Lower leg skin (tissue), 3 donors: ENCODE measurements at regions not wholly inside any gene's neighbourhood (a gene's known extent, or its start where the extent isn't known, plus 50 kb on each side); places are given as distances from the start of the nearest gene placed in this dataset.

Source experiments
- POLR2A ChIP-seq, 2 donors: fragments of 450-650 bp; IDR thresholded peaks; one replicate each; pipeline ENCODE4 v1.6.1; 2016 to 2017; ENCODE audit warnings: antibody characterized with exemption in 2 of 2, mild to moderate bottlenecking in 1 of 2, moderate library complexity in 1 of 2
- TF ChIP-seq, protein P1 (sequence below), 3 donors: fragments of 450-650 bp; IDR thresholded peaks; one replicate each; pipeline ENCODE4 v1.5.1; 2016; ENCODE audit warnings: antibody characterized with exemption in 3 of 3, mild to moderate bottlenecking in 3 of 3, moderate library complexity in 2 of 3

DNA sequence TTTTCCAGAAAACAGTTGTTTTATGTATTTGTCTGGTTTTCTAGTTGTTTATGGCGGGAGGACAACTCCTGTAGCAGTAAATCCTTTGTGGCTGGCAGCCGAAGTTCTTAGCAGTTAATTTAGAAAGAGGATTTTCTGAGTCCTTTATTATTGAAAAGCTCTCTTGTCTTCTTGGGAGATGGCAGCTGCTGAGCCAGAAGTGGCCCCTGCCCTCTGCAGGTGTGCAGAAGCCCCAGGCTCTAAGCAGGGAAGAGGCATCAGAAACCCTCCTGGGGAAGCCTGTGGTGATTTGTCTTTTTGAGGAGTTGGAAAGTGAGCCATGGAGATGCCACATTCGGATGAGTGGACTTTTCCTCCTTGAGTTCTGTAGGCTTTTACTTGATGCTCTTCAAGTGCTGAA is 106.3 kb downstream of the GLRX3 start:
- TF ChIP-seq, protein P1, sequence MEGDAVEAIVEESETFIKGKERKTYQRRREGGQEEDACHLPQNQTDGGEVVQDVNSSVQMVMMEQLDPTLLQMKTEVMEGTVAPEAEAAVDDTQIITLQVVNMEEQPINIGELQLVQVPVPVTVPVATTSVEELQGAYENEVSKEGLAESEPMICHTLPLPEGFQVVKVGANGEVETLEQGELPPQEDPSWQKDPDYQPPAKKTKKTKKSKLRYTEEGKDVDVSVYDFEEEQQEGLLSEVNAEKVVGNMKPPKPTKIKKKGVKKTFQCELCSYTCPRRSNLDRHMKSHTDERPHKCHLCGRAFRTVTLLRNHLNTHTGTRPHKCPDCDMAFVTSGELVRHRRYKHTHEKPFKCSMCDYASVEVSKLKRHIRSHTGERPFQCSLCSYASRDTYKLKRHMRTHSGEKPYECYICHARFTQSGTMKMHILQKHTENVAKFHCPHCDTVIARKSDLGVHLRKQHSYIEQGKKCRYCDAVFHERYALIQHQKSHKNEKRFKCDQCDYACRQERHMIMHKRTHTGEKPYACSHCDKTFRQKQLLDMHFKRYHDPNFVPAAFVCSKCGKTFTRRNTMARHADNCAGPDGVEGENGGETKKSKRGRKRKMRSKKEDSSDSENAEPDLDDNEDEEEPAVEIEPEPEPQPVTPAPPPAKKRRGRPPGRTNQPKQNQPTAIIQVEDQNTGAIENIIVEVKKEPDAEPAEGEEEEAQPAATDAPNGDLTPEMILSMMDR (IDR thresholded peaks at IDR 0.05) = no peak
- no peak for TF ChIP-seq POLR2A (IDR thresholded peaks at IDR 0.05)
